Astrocyte (in vitro differentiated cells and primary cell): ENCODE measurements at regions not wholly inside any gene's neighbourhood (a gene's known extent, or its start where the extent isn't known, plus 50 kb on each side); places are given as distances from the start of the nearest gene placed in this dataset.

Experiments
- DNase-seq: peaks from one replicate; pipeline ENCODE4 v3.0.0-alpha.2; 2010; ENCODE audit warnings: low read depth
- FAIRE-seq: peaks from 2 replicates; lab custom pipeline; 2011; peaks lifted over from hg19 to GRCh38; lab: Jason Lieb, UNC
- H2AFZ ChIP-seq: 2 replicates; pipeline ENCODE4 v1.6.0; 2012; ENCODE audit warnings: low read depth, low read length, inconsistent platforms
- H3K27ac ChIP-seq: 2 replicates; pipeline ENCODE4 v1.5.1; 2011; ENCODE audit warnings: low read depth, low read length, inconsistent platforms
- H3K27me3 ChIP-seq: 2 replicates; pipeline ENCODE4 v1.6.0; 2011; ENCODE audit warnings: low read length, inconsistent platforms; ENCODE audit not compliant: insufficient read depth
- H3K36me3 ChIP-seq: 2 replicates; pipeline ENCODE4 v1.5.1; 2011; ENCODE audit warnings: low read length, inconsistent platforms; ENCODE audit not compliant: insufficient read depth
- H3K4me1 ChIP-seq: 2 replicates; pipeline ENCODE4 v1.5.1; 2011; ENCODE audit warnings: low read length, inconsistent platforms; ENCODE audit not compliant: insufficient read depth
- H3K4me2 ChIP-seq: 2 replicates; pipeline ENCODE4 v1.6.0; 2012; ENCODE audit warnings: low read length, inconsistent platforms
- H3K4me3 ChIP-seq: 2 replicates; pipeline ENCODE4 v1.5.1; 2011; ENCODE audit warnings: low read depth, mild to moderate bottlenecking, low read length, inconsistent platforms; ENCODE audit not compliant: insufficient read depth
- H3K79me2 ChIP-seq: 2 replicates; pipeline ENCODE4 v1.6.0; 2012; ENCODE audit warnings: mild to moderate bottlenecking, low read length, inconsistent platforms; ENCODE audit not compliant: insufficient read depth
- H3K9ac ChIP-seq: 2 replicates; pipeline ENCODE4 v1.6.0; 2012; ENCODE audit warnings: mild to moderate bottlenecking, low read length, inconsistent platforms
- H3K9me3 ChIP-seq: 2 replicates; pipeline ENCODE4 v1.5.1; 2012; ENCODE audit warnings: low read depth, mild to moderate bottlenecking, low read length, inconsistent platforms; ENCODE audit not compliant: insufficient read depth
- H4K20me1 ChIP-seq: 2 replicates; pipeline ENCODE4 v1.6.0; 2012; ENCODE audit warnings: low read length, inconsistent platforms; ENCODE audit not compliant: insufficient read depth
- H3K27ac Mint-ChIP-seq: one replicate; pipeline ENCODE4 v1.8.0; 2021; ENCODE audit warnings: mild to moderate bottlenecking, mixed read lengths; ENCODE audit not compliant: unreplicated experiment
- H3K27me3 Mint-ChIP-seq: one replicate; pipeline ENCODE4 v1.8.0; 2021; ENCODE audit warnings: low read depth, mixed read lengths; ENCODE audit not compliant: unreplicated experiment
- H3K36me3 Mint-ChIP-seq: one replicate; pipeline ENCODE4 v1.8.0; 2021; ENCODE audit warnings: low read depth, mixed read lengths; ENCODE audit not compliant: unreplicated experiment
- H3K4me1 Mint-ChIP-seq: one replicate; pipeline ENCODE4 v1.8.0; 2021; ENCODE audit warnings: low read depth, mixed read lengths; ENCODE audit not compliant: unreplicated experiment
- H3K4me3 Mint-ChIP-seq: one replicate; pipeline ENCODE4 v1.8.0; 2021; ENCODE audit warnings: mild to moderate bottlenecking, moderate library complexity, mixed read lengths; ENCODE audit not compliant: unreplicated experiment
- H3K9me3 Mint-ChIP-seq: one replicate; pipeline ENCODE4 v1.8.0; 2021; ENCODE audit warnings: mild to moderate bottlenecking, mixed read lengths; ENCODE audit not compliant: unreplicated experiment
- CTCF ChIP-seq: IDR thresholded peaks from 2 replicates; pipeline ENCODE4 v1.5.1; 2011; ENCODE audit warnings: low read depth, mild to moderate bottlenecking, inconsistent platforms, low read length, moderate library complexity; ENCODE audit not compliant: insufficient read depth
- EZH2 ChIP-seq: IDR thresholded peaks from 2 replicates; pipeline ENCODE4 v1.6.1; 2012; ENCODE audit warnings: mild to moderate bottlenecking, low read length, inconsistent platforms; ENCODE audit not compliant: insufficient read depth

- Histone ChIP-seq H3K36me3 (no peaks in the 10 kb centered on the region), H3K4me3 (no peak overlapping the region), H3K27ac (no peak overlapping the region), H3K4me1 (no peaks in the 10 kb centered on the region), H3K9ac (no peak overlapping the region), H3K9me3 (no peaks in the 10 kb centered on the region), H3K79me2 (no peaks in the 10 kb centered on the region), H2AFZ (no peak overlapping the region), H3K27me3 (no peaks in the 10 kb centered on the region), H4K20me1 (no peaks in the 10 kb centered on the region), H3K4me2 (no peak overlapping the region)
- Mint-ChIP-seq H3K9me3 (no peaks in the 10 kb centered on the region), H3K36me3 (no peaks in the 10 kb centered on the region), H3K4me1 (no peaks in the 10 kb centered on the region), H3K27ac (no peak overlapping the region), H3K27me3 (no peaks in the 10 kb centered on the region), H3K4me3 (no peak overlapping the region)
- TF ChIP-seq EZH2, result no peak
- no peak for TF ChIP-seq CTCF
- DNase-seq (no peak), FAIRE-seq (no peak)
Measured at GRCh38 chr18:67250776-67251424, 265.6 kb downstream of the DSEL start.

- H3K79me2 ChIP-seq, result no peaks in the 10 kb centered on the region
- no peaks in the 10 kb centered on the region for H3K9me3 ChIP-seq
- Mint-ChIP-seq H3K27me3 (no peaks in the 10 kb centered on the region), H3K9me3 (no peaks in the 10 kb centered on the region), H3K4me1 (peaks cover 3% of the 10 kb centered on the region), H3K4me3 (no peak overlapping the region), H3K36me3 (no peaks in the 10 kb centered on the region), H3K27ac (no peak overlapping the region)
- H2AFZ ChIP-seq, result peak overlapping the region; percentile 88
- peak overlapping the region; percentile 38 for H3K4me3 ChIP-seq
- no peaks in the 10 kb centered on the region for H3K27me3 ChIP-seq
- TF ChIP-seq EZH2 (no peak), CTCF (no peak)
- H3K9ac ChIP-seq, result peak overlapping the region; percentile 43
- peak overlapping the region; percentile 80 for H3K4me2 ChIP-seq
- DNase-seq (peak; percentile 5), FAIRE-seq (peak; percentile 78)
- no peak overlapping the region for H3K27ac ChIP-seq
- H3K36me3 ChIP-seq, result no peaks in the 10 kb centered on the region
- H4K20me1 ChIP-seq, result no peaks in the 10 kb centered on the region
- H3K4me1 ChIP-seq, result no peaks in the 10 kb centered on the region
Measured at GRCh38 chr18:67243799-67244587, 272.5 kb downstream of the DSEL start.

- Histone ChIP-seq H3K27ac (no peak overlapping the region), H3K27me3 (no peaks in the 10 kb centered on the region), H3K36me3 (no peaks in the 10 kb centered on the region), H4K20me1 (no peaks in the 10 kb centered on the region), H2AFZ (no peak overlapping the region), H3K9ac (no peak overlapping the region), H3K4me3 (no peak overlapping the region), H3K4me2 (no peak overlapping the region), H3K4me1 (no peaks in the 10 kb centered on the region), H3K79me2 (no peaks in the 10 kb centered on the region), H3K9me3 (no peaks in the 10 kb centered on the region)
- Mint-ChIP-seq H3K9me3 (no peaks in the 10 kb centered on the region), H3K36me3 (no peaks in the 10 kb centered on the region), H3K27me3 (no peaks in the 10 kb centered on the region), H3K27ac (no peak overlapping the region), H3K4me3 (no peak overlapping the region), H3K4me1 (peaks cover 3% of the 10 kb centered on the region)
- TF ChIP-seq CTCF (no peak), EZH2 (no peak)
- FAIRE-seq, result no peak
- DNase-seq, result no peak
Measured at GRCh38 chr18:67242001-67242400, 274.5 kb downstream of the DSEL start.
